A673 (cell line): ENCODE measurements at regions not wholly inside any gene's neighbourhood (a gene's known extent, or its start where the extent isn't known, plus 50 kb on each side); places are given as distances from the start of the nearest gene placed in this dataset.
"Not testable (repeated sequence)": the region's sequence is repeated elsewhere in the genome, so short reads cannot be mapped to it uniquely, and the experiment has no call there.

Experiments
- CTCF ChIP-seq: fragments of 300-800, 200-600 bp; sonication (generic); conservative IDR thresholded peaks from 2 replicates; pipeline ENCODE4 v1.5.1; 2017; ENCODE audit warnings: low read depth, mild to moderate bottlenecking, antibody characterized with exemption, low read length, moderate library complexity, mixed read lengths
- EZH2 ChIP-seq: fragments of 200-600 bp; sonication (generic); IDR thresholded peaks from 2 replicates; pipeline ENCODE4 v1.6.1; 2017; ENCODE audit warnings: borderline replicate concordance, low read depth, mild to moderate bottlenecking, mixed read lengths, antibody characterized with exemption, low read length; ENCODE audit not compliant: poor library complexity, severe bottlenecking

- not testable (repeated sequence) for TF ChIP-seq CTCF, EZH2
These were observed 699.8 kb downstream of the XPNPEP1 start for GRCh38 chr10:109223533-109223932.
